Activated CD8-positive, alpha-beta memory T cell treated with anti-CD3 and anti-CD28 coated beads, Interleukin-2, amount 10 ng/mL, durations not matched to agents 7 days and 5 days (primary cell): ENCODE measurements at regions not wholly inside any gene's neighbourhood (a gene's known extent, or its start where the extent isn't known, plus 50 kb on each side); places are given as distances from the start of the nearest gene placed in this dataset.

ENCODE experiments used
- ATAC-seq: fragments of 150-1000 bp; cut with Tn5 transposase; one replicate; pipeline ENCODE4 v1.10.0; 2021; ENCODE audit warnings: moderate library complexity
- CTCF ChIA-PET: fragments of 350-600 bp; sonication (Branson Sonifier 250); formaldehyde crosslinking; loops from one replicate; lab custom pipeline; 2021; ENCODE audit warnings: antibody characterized with exemption; lab: Charles Lee
- DNase-seq: peaks from one replicate; pipeline ENCODE4 v3.0.0-alpha.2; 2020
- H3K27ac Mint-ChIP-seq: one replicate; pipeline ENCODE4 v1.8.0; 2021; ENCODE audit warnings: mild to moderate bottlenecking, mixed read lengths
- H3K27me3 Mint-ChIP-seq: one replicate; pipeline ENCODE4 v1.8.0; 2021; ENCODE audit warnings: mixed read lengths
- H3K36me3 Mint-ChIP-seq: one replicate; pipeline ENCODE4 v1.8.0; 2021; ENCODE audit warnings: mild to moderate bottlenecking, mixed read lengths
- H3K4me1 Mint-ChIP-seq: one replicate; pipeline ENCODE4 v1.8.0; 2021; ENCODE audit warnings: mixed read lengths
- H3K4me3 Mint-ChIP-seq: one replicate; pipeline ENCODE4 v1.8.0; 2021; ENCODE audit warnings: mild to moderate bottlenecking, moderate library complexity, mixed read lengths
- H3K9me3 Mint-ChIP-seq: one replicate; pipeline ENCODE4 v1.8.0; 2022; ENCODE audit warnings: low read depth, mixed read lengths

DNA sequence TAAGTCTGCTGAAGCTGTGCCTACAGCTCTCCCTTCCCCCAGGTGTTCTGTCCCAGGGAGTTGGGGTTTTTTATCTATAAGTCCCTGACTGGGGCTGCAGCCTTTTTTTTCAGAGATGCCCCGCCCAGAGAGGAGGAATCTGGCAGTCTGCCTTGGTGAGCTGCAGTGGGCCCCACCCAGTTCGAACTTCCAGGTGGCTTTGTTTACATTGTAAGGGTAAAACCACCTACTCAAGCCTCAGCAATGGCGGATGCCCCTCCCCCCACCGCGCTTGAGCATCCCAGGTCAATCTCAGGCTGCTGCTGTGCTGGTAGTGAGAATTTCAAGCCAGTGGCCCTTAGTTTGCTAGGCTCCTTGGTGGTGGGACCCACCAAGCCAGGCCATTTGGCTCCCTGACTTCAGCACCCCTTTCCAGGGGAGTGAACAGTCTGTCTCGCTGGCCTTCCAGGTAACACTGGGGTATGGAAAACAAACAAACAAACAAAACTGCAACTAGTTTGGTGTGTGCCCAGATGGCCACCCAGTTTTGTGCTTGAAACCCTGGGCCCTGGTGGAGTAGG, 189.4 kb downstream of the MFSD1 start:
- CTCF ChIA-PET = no interaction called here
- no peaks in the 10 kb centered on the region for H3K9me3 Mint-ChIP-seq
- H3K36me3 Mint-ChIP-seq = no peaks in the 10 kb centered on the region
- no peaks in the 10 kb centered on the region for H3K4me1 Mint-ChIP-seq
- no peaks in the 10 kb centered on the region for H3K27me3 Mint-ChIP-seq
- DNase-seq (no peak), ATAC-seq (no peak)
- H3K27ac Mint-ChIP-seq = no peak overlapping the region
- no peak overlapping the region for H3K4me3 Mint-ChIP-seq

DNA sequence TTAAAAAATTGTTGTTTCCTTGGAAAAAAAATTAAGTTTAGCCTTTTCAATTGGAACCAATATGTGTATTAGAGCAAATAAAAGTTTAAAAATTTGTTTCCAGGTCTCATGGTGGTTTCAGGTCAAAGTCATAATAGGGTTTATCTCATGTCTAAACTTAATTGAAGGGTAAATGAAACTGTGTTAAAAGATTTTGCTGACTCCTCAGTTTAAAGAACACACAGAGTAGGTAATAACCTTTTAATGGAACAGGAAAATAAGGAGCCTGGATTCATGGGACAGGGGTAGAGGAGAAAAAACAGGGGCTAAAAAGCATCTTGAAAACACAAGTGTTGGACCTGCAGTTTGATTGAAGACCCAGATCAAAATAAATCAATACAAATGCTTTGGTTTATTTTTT, 190.6 kb downstream of the MFSD1 start:
- no peak overlapping the region for H3K4me3 Mint-ChIP-seq
- no peak overlapping the region for H3K27ac Mint-ChIP-seq
- H3K4me1 Mint-ChIP-seq = no peaks in the 10 kb centered on the region
- H3K36me3 Mint-ChIP-seq = no peaks in the 10 kb centered on the region
- no peaks in the 10 kb centered on the region for H3K27me3 Mint-ChIP-seq
- ATAC-seq (no peak), DNase-seq (no peak)
- CTCF ChIA-PET = no interaction called here
- H3K9me3 Mint-ChIP-seq = no peaks in the 10 kb centered on the region

- Mint-ChIP-seq H3K27me3 (no peaks in the 10 kb centered on the region), H3K4me3 (no peak overlapping the region), H3K27ac (no peak overlapping the region), H3K9me3 (no peaks in the 10 kb centered on the region), H3K4me1 (no peaks in the 10 kb centered on the region), H3K36me3 (no peaks in the 10 kb centered on the region)
- ATAC-seq (no peak), DNase-seq (no peak)
- CTCF ChIA-PET = no interaction called here
Measured at GRCh38 chr3:158994386-158994785, 192.5 kb downstream of the MFSD1 start.

- H3K9me3 Mint-ChIP-seq = no peaks in the 10 kb centered on the region
- ATAC-seq (no peak), DNase-seq (no peak)
- no peak overlapping the region for H3K4me3 Mint-ChIP-seq
- H3K27me3 Mint-ChIP-seq = no peaks in the 10 kb centered on the region
- CTCF ChIA-PET = no interaction called here
- no peaks in the 10 kb centered on the region for H3K4me1 Mint-ChIP-seq
- H3K36me3 Mint-ChIP-seq = no peaks in the 10 kb centered on the region
- no peak overlapping the region for H3K27ac Mint-ChIP-seq
Measured at GRCh38 chr3:159001711-159002110, 199.9 kb downstream of the MFSD1 start.

GRCh38 chr3:159005137-159005536, 203.3 kb downstream of the MFSD1 start:
- CTCF ChIA-PET = no interaction called here
- Mint-ChIP-seq H3K27ac (no peak overlapping the region), H3K4me1 (no peaks in the 10 kb centered on the region)

DNA sequence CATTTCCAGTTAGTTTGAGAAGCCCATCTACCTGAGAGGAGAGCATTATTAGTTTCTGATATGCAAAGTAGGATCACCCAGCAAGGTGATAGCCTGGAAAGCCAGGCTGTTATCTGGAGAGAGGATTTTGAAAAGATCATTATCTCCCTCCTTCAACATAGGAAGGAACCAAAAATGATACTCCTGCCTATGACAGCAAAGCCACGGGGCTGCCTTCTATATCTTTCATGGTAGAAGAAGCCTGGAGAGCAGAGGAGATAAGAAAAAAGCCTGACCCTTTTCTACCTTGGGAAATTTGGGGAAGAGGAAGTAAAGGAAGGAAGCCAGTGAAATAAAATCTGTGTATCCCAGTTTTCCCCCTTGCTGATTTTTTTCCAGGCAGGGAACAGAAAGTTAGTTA, 205.5 kb downstream of the MFSD1 start:
- Mint-ChIP-seq H3K27me3 (no peaks in the 10 kb centered on the region), H3K4me1 (no peaks in the 10 kb centered on the region), H3K27ac (no peak overlapping the region), H3K4me3 (no peak overlapping the region), H3K9me3 (no peaks in the 10 kb centered on the region), H3K36me3 (no peaks in the 10 kb centered on the region)
- ATAC-seq (no peak), DNase-seq (no peak)
- CTCF ChIA-PET = no interaction called here

More at GRCh38 chr3:159005137-159005536, 203.3 kb downstream of the MFSD1 start:
- ATAC-seq (no peak), DNase-seq (no peak)
- Mint-ChIP-seq H3K4me3 (no peak overlapping the region), H3K36me3 (no peaks in the 10 kb centered on the region), H3K27me3 (no peaks in the 10 kb centered on the region), H3K9me3 (no peaks in the 10 kb centered on the region)

DNA sequence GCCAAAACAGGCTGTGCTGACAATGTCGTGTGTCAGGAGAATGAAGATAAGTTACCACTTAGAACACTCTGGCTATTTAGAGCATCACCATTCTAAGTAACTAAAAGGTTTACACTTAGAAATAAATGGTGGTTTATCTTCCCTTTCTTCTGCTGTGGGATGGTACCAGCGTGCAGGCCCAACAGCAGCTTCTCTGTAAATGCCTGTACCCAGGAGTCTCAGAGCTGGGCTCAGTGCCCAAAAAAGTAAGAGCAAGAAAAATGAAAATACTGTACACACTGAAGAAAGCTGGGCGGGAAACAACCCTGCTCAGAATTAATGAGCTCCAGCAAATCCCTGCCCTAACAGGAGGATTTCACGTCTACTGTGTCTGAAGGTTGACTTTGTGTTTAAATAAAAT, 206.5 kb downstream of the MFSD1 start:
- Mint-ChIP-seq H3K4me1 (no peaks in the 10 kb centered on the region), H3K36me3 (no peaks in the 10 kb centered on the region), H3K9me3 (no peaks in the 10 kb centered on the region), H3K4me3 (no peak overlapping the region), H3K27ac (no peak overlapping the region), H3K27me3 (no peaks in the 10 kb centered on the region)
- CTCF ChIA-PET = no interaction called here
- no peak for ATAC-seq
- no peak for DNase-seq

DNA sequence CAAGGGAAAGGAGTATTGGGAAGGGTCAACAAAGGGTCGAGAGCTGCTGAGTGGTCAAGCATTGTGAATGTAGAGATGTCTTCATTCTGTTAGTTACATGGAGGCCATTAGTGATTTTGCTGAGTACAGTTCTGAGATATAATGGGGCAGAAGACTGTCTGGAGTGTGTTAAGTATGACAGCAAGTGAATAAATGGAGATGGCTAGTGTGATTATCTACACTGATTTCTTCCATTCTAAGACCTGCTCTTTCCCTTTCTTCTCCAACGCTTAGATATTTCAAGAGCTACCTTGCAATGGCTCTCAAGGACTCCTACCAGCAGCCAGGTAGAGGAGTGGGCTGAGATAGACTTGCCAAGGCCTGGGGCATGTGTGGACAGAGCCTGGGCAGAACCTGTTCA, 216.5 kb downstream of the MFSD1 start:
- H3K9me3 Mint-ChIP-seq = no peaks in the 10 kb centered on the region
- CTCF ChIA-PET = no interaction called here

DNA sequence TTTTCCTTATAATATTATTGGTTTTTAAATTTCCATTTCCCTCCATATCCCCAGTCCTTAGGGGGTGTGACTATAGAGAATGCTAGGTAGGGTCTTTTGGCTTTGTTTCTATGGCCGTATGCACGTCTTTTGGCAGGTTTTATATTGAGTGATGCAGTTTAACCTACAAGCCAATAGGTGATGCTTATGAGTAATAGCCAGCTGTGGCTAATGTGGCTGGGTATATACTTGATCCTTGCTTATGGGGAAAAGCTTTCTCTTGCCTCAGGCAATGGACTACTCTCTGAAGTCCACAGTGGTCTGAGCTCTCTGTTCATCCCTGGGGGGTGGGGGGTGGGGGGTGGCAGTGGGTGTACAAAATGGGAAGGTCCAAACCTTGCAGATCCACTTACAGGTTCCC, 223.9 kb downstream of the MFSD1 start:
- DNase-seq = no peak
- no peaks in the 10 kb centered on the region for H3K4me1 Mint-ChIP-seq
- no peak overlapping the region for H3K4me3 Mint-ChIP-seq
- no peak for ATAC-seq
- CTCF ChIA-PET = no interaction called here
- H3K27me3 Mint-ChIP-seq = no peaks in the 10 kb centered on the region
- no peak overlapping the region for H3K27ac Mint-ChIP-seq
- H3K36me3 Mint-ChIP-seq = no peaks in the 10 kb centered on the region
- H3K9me3 Mint-ChIP-seq = peaks cover 2% of the 10 kb centered on the region

More for the DNA sequence above, 216.5 kb downstream of the MFSD1 start:
- no peaks in the 10 kb centered on the region for H3K4me1 Mint-ChIP-seq
- H3K27ac Mint-ChIP-seq = no peak overlapping the region
- ATAC-seq (no peak), DNase-seq (no peak)
- H3K36me3 Mint-ChIP-seq = no peaks in the 10 kb centered on the region
- no peaks in the 10 kb centered on the region for H3K27me3 Mint-ChIP-seq
- H3K4me3 Mint-ChIP-seq = no peak overlapping the region

- CTCF ChIA-PET = no interaction called here
- Mint-ChIP-seq H3K27me3 (no peaks in the 10 kb centered on the region), H3K27ac (no peak overlapping the region), H3K4me3 (no peak overlapping the region), H3K4me1 (no peaks in the 10 kb centered on the region), H3K36me3 (no peaks in the 10 kb centered on the region), H3K9me3 (peaks cover 2% of the 10 kb centered on the region)
- ATAC-seq = no peak
- no peak for DNase-seq
Measured at GRCh38 chr3:159026510-159026909, 224.7 kb downstream of the MFSD1 start.

GRCh38 chr3:159028706-159029105, 226.9 kb downstream of the MFSD1 start:
- no peaks in the 10 kb centered on the region for H3K27me3 Mint-ChIP-seq
- CTCF ChIA-PET = no interaction called here
- DNase-seq = no peak
- H3K36me3 Mint-ChIP-seq = no peaks in the 10 kb centered on the region
- no peaks in the 10 kb centered on the region for H3K4me1 Mint-ChIP-seq
- no peak overlapping the region for H3K27ac Mint-ChIP-seq
- ATAC-seq = no peak
- H3K9me3 Mint-ChIP-seq = peaks cover 2% of the 10 kb centered on the region
- no peak overlapping the region for H3K4me3 Mint-ChIP-seq

DNA sequence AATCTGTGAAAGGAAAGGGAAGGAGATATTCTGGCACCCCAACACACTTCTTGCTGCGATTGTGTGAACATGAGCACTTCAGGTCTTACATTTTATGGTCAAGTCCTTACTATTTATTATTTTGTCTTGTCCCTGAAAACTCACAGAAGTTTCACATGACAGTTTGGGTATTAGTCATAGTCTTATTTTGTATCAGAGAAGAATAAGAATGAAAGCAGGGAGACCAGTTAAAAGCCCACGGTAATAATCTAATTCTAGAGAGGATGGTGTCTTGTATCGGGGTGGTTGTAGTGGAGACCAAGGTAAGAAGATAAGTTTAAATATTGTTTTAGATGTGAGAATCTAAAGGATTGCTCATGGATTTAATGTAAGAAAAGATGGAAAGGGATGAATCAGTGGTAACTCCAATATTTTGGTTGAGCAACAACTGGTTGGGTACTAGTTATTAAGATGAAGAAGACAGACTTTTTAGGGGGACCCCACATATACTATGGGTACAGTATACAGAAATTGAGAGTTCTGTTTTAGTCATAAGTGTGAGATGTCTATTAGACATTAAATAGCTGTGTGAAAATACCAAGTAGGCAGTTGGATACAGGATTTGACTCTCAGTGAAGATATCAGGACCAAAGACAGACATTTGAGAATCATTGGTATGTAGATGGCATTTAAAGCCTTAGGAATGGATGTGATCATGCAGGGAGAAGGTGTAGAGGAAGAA, 227.6 kb downstream of the MFSD1 start:
- DNase-seq (no peak), ATAC-seq (no peak)
- CTCF ChIA-PET = no interaction called here
- Mint-ChIP-seq H3K27me3 (no peaks in the 10 kb centered on the region), H3K27ac (no peak overlapping the region), H3K9me3 (peaks cover 6% of the 10 kb centered on the region), H3K4me3 (no peak overlapping the region), H3K36me3 (no peaks in the 10 kb centered on the region), H3K4me1 (no peaks in the 10 kb centered on the region)

DNA sequence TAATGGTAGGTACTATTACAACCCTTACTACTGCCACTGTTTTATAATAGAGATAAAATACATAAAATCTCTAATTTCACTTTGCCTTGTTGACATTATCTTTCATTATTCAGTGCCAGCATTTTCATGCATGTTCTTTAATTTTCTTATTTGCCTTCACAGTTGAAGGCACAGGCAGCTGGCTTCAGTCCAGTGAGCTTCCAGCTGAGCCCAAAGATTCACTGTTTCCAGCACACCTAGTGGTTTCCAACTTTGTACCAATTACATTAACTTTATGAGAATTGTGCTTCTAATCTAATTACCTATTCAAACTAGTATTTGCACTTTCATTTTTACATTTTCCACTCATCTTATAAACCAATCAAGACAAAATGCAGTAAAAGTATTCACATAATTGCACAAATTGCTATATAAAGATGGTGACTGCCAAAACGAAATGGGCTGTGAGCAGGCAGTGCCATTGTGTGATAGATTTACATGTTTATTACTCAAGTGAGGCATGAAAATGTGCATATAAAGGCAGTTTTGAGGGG, 228.3 kb downstream of the MFSD1 start:
- no peaks in the 10 kb centered on the region for H3K27me3 Mint-ChIP-seq
- CTCF ChIA-PET = no interaction called here
- H3K27ac Mint-ChIP-seq = no peak overlapping the region
- no peak overlapping the region for H3K4me3 Mint-ChIP-seq
- H3K4me1 Mint-ChIP-seq = no peaks in the 10 kb centered on the region
- H3K36me3 Mint-ChIP-seq = no peaks in the 10 kb centered on the region
- ATAC-seq = no peak
- DNase-seq = no peak
- peaks cover 6% of the 10 kb centered on the region for H3K9me3 Mint-ChIP-seq

DNA sequence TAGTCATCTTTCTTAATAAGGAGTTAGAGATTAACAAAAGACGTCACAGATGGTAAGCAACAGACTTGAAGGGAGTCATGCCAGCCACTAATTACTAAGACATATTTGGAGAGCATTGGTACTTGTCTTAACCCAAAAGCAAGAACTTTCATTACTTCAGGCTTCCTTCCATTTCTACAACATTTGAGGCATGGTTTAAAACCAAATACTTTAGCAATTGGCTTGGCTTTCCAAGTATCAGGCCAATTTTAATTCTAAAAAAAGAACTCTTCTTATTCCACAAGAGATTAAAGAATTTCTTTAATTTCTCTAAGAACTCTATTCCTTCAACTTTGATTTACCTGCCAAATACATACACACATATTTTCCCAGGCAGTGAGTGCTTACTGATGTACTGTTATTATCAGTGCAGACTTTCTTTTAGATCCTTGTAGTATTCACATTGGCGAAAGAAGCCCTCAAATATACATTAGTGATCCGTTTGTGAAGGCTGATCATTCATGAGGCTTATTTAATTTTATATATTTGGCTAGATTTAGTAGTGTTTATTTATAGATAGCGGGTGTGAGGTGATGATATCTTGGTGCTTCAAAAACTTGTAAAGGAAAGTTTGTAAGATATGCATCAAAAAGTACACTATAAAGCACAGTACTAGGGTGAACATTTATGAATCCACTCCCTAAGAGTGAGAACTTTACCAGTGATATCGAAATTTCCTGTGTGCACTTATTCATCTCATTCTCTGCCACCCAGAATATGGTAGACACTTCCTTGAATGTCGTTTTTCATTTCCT, 229.2 kb downstream of the MFSD1 start:
- H3K4me3 Mint-ChIP-seq = no peak overlapping the region
- no peak overlapping the region for H3K27ac Mint-ChIP-seq
- no peaks in the 10 kb centered on the region for H3K4me1 Mint-ChIP-seq
- H3K9me3 Mint-ChIP-seq = peaks cover 4% of the 10 kb centered on the region
- no peaks in the 10 kb centered on the region for H3K36me3 Mint-ChIP-seq
- ATAC-seq = no peak
- CTCF ChIA-PET = no interaction called here
- H3K27me3 Mint-ChIP-seq = no peaks in the 10 kb centered on the region
- DNase-seq = no peak
